DOHH2 (cell line): ENCODE measurements at regions not wholly inside any gene's neighbourhood (a gene's known extent, or its start where the extent isn't known, plus 50 kb on each side); places are given as distances from the start of the nearest gene placed in this dataset.

Experiments
- EZH2phosphoT487 ChIP-seq: fragments of 200-600 bp; sonication (generic); IDR thresholded peaks from 2 replicates; pipeline ENCODE4 v1.6.1; 2017; ENCODE audit warnings: borderline replicate concordance, mild to moderate bottlenecking, antibody characterized with exemption, low read length, moderate library complexity, mixed read lengths
- TF ChIP-seq, protein P1 (sequence below): fragments of 200-600 bp; sonication (generic); IDR thresholded peaks from one replicate; pipeline ENCODE4 v1.5.1; 2014; ENCODE audit warnings: antibody characterized with exemption, mild to moderate bottlenecking, low read depth, low read length; ENCODE audit not compliant: poor library complexity, severe bottlenecking

DNA sequence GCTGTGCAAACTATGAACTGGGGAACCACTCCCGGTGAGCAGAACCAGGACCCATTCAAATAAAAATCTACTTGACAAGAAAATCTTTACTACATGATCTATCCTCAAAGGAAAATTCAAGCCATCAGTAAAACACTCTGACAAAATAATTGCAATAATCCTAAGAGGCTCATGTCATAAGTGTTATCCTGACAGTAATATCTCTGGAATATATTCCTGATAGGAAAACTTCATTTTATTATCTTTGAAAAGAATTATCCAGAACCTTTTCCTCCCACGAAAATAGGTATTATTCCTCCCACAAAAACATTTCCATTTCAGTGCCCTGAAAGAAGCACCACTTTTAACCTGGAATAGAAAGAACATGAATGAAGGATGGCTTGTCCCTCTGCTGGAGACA, 357.7 kb upstream of the PCDH7 start:
- TF ChIP-seq, protein P1, sequence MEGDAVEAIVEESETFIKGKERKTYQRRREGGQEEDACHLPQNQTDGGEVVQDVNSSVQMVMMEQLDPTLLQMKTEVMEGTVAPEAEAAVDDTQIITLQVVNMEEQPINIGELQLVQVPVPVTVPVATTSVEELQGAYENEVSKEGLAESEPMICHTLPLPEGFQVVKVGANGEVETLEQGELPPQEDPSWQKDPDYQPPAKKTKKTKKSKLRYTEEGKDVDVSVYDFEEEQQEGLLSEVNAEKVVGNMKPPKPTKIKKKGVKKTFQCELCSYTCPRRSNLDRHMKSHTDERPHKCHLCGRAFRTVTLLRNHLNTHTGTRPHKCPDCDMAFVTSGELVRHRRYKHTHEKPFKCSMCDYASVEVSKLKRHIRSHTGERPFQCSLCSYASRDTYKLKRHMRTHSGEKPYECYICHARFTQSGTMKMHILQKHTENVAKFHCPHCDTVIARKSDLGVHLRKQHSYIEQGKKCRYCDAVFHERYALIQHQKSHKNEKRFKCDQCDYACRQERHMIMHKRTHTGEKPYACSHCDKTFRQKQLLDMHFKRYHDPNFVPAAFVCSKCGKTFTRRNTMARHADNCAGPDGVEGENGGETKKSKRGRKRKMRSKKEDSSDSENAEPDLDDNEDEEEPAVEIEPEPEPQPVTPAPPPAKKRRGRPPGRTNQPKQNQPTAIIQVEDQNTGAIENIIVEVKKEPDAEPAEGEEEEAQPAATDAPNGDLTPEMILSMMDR = no peak
- no peak for TF ChIP-seq EZH2phosphoT487
